ENCODE measurements at regions not wholly inside any gene's neighbourhood (a gene's known extent, or its start where the extent isn't known, plus 50 kb on each side); places are given as distances from the start of the nearest gene placed in this dataset.

- Histone ChIP-seq H3K9ac (ENCODE audit: low read depth, low read length) (no peak overlapping the region), H3K27me3 (ENCODE audit: insufficient read depth, low read length) (no peaks in the 10 kb centered on the region), H3K9me3 (ENCODE audit: insufficient read depth, low read depth, low read length) (peaks cover 21% of the 10 kb centered on the region), H3K4me1 (ENCODE audit: insufficient read depth, low read length) (no peaks in the 10 kb centered on the region), H3K27ac (ENCODE audit: low read length) (no peak overlapping the region), H3K4me3 (ENCODE audit: low read length) (no peak overlapping the region), H3K36me3 (ENCODE audit: insufficient read depth, low read depth, low read length) (no peaks in the 10 kb centered on the region)
Measured at GRCh38 chr1:30146448-30146847, 576.9 kb downstream of the MATN1 start.

GRCh38 chr1:30145723-30146303 lies 577.6 kb downstream of the MATN1 start:
- no peaks in the 10 kb centered on the region for H3K27me3 ChIP-seq (ENCODE audit: insufficient read depth, low read length)
- H3K27ac ChIP-seq (ENCODE audit: low read length): no peak overlapping the region
- H3K9ac ChIP-seq (ENCODE audit: low read depth, low read length): no peak overlapping the region
- no peaks in the 10 kb centered on the region for H3K4me1 ChIP-seq (ENCODE audit: insufficient read depth, low read length)
- H3K9me3 ChIP-seq (ENCODE audit: insufficient read depth, low read depth, low read length): peaks cover 15% of the 10 kb centered on the region
- no peaks in the 10 kb centered on the region for H3K36me3 ChIP-seq (ENCODE audit: insufficient read depth, low read depth, low read length)
- H3K4me3 ChIP-seq (ENCODE audit: low read length): no peak overlapping the region

GRCh38 chr1:30144831-30145230 lies 578.6 kb downstream of the MATN1 start:
- Histone ChIP-seq H3K9ac (ENCODE audit: low read depth, low read length) (no peak overlapping the region), H3K27me3 (ENCODE audit: insufficient read depth, low read length) (no peaks in the 10 kb centered on the region), H3K36me3 (ENCODE audit: insufficient read depth, low read depth, low read length) (no peaks in the 10 kb centered on the region), H3K27ac (ENCODE audit: low read length) (no peak overlapping the region), H3K9me3 (ENCODE audit: insufficient read depth, low read depth, low read length) (peaks cover 12% of the 10 kb centered on the region), H3K4me1 (ENCODE audit: insufficient read depth, low read length) (no peaks in the 10 kb centered on the region), H3K4me3 (ENCODE audit: low read length) (no peak overlapping the region)

- Histone ChIP-seq H3K27ac (ENCODE audit: low read length) (no peak overlapping the region), H3K36me3 (ENCODE audit: insufficient read depth, low read depth, low read length) (no peaks in the 10 kb centered on the region), H3K4me1 (ENCODE audit: insufficient read depth, low read length) (no peaks in the 10 kb centered on the region), H3K27me3 (ENCODE audit: insufficient read depth, low read length) (no peaks in the 10 kb centered on the region), H3K4me3 (ENCODE audit: low read length) (no peak overlapping the region), H3K9me3 (ENCODE audit: insufficient read depth, low read depth, low read length) (peaks cover 12% of the 10 kb centered on the region), H3K9ac (ENCODE audit: low read depth, low read length) (no peak overlapping the region)
Measured at GRCh38 chr1:30143517-30143916, 579.9 kb downstream of the MATN1 start.

GRCh38 chr1:30140566-30140965 lies 582.8 kb downstream of the MATN1 start:
- Histone ChIP-seq H3K36me3 (ENCODE audit: insufficient read depth, low read depth, low read length) (no peaks in the 10 kb centered on the region), H3K27me3 (ENCODE audit: insufficient read depth, low read length) (no peaks in the 10 kb centered on the region), H3K27ac (ENCODE audit: low read length) (no peak overlapping the region), H3K4me1 (ENCODE audit: insufficient read depth, low read length) (no peaks in the 10 kb centered on the region), H3K4me3 (ENCODE audit: low read length) (no peak overlapping the region), H3K9me3 (ENCODE audit: insufficient read depth, low read depth, low read length) (peaks cover 12% of the 10 kb centered on the region), H3K9ac (ENCODE audit: low read depth, low read length) (no peak overlapping the region)

GRCh38 chr1:30138891-30139290 lies 584.5 kb downstream of the MATN1 start:
- no peak overlapping the region for H3K9ac ChIP-seq (ENCODE audit: low read depth, low read length)
- no peaks in the 10 kb centered on the region for H3K36me3 ChIP-seq (ENCODE audit: insufficient read depth, low read depth, low read length)
- H3K4me1 ChIP-seq (ENCODE audit: insufficient read depth, low read length): no peaks in the 10 kb centered on the region
- no peaks in the 10 kb centered on the region for H3K27me3 ChIP-seq (ENCODE audit: insufficient read depth, low read length)
- peaks cover 12% of the 10 kb centered on the region for H3K9me3 ChIP-seq (ENCODE audit: insufficient read depth, low read depth, low read length)
- H3K4me3 ChIP-seq (ENCODE audit: low read length): no peak overlapping the region
- no peak overlapping the region for H3K27ac ChIP-seq (ENCODE audit: low read length)

GRCh38 chr1:30137001-30137400 lies 586.4 kb downstream of the MATN1 start:
- Histone ChIP-seq H3K27ac (ENCODE audit: low read length) (no peak overlapping the region), H3K9ac (ENCODE audit: low read depth, low read length) (no peak overlapping the region), H3K9me3 (ENCODE audit: insufficient read depth, low read depth, low read length) (no peaks in the 10 kb centered on the region; the same call in 1 of the 2 replicates), H3K4me1 (ENCODE audit: insufficient read depth, low read length) (no peaks in the 10 kb centered on the region), H3K27me3 (ENCODE audit: insufficient read depth, low read length) (no peaks in the 10 kb centered on the region), H3K36me3 (ENCODE audit: insufficient read depth, low read depth, low read length) (no peaks in the 10 kb centered on the region), H3K4me3 (ENCODE audit: low read length) (no peak overlapping the region)

GRCh38 chr1:30135698-30136097 lies 587.7 kb downstream of the MATN1 start:
- Histone ChIP-seq H3K36me3 (ENCODE audit: insufficient read depth, low read depth, low read length) (no peaks in the 10 kb centered on the region), H3K9ac (ENCODE audit: low read depth, low read length) (no peak overlapping the region), H3K27ac (ENCODE audit: low read length) (no peak overlapping the region), H3K4me1 (ENCODE audit: insufficient read depth, low read length) (no peaks in the 10 kb centered on the region), H3K4me3 (ENCODE audit: low read length) (no peak overlapping the region), H3K9me3 (ENCODE audit: insufficient read depth, low read depth, low read length) (no peaks in the 10 kb centered on the region; the same call in 1 of the 2 replicates), H3K27me3 (ENCODE audit: insufficient read depth, low read length) (no peaks in the 10 kb centered on the region)

GRCh38 chr1:30134466-30135217 lies 588.7 kb downstream of the MATN1 start:
- no peaks in the 10 kb centered on the region for H3K36me3 ChIP-seq (ENCODE audit: insufficient read depth, low read depth, low read length)
- no peak overlapping the region for H3K27ac ChIP-seq (ENCODE audit: low read length)
- no peaks in the 10 kb centered on the region for H3K27me3 ChIP-seq (ENCODE audit: insufficient read depth, low read length)
- H3K4me1 ChIP-seq (ENCODE audit: insufficient read depth, low read length): no peaks in the 10 kb centered on the region
- H3K9me3 ChIP-seq (ENCODE audit: insufficient read depth, low read depth, low read length): no peaks in the 10 kb centered on the region; the same call in 1 of the 2 replicates
- H3K9ac ChIP-seq (ENCODE audit: low read depth, low read length): no peak overlapping the region
- H3K4me3 ChIP-seq (ENCODE audit: low read length): no peak overlapping the region

GRCh38 chr1:30133414-30134055 lies 589.9 kb downstream of the MATN1 start:
- no peak overlapping the region for H3K9ac ChIP-seq (ENCODE audit: low read depth, low read length)
- H3K9me3 ChIP-seq (ENCODE audit: insufficient read depth, low read depth, low read length): no peaks in the 10 kb centered on the region; the same call in 1 of the 2 replicates
- H3K4me3 ChIP-seq (ENCODE audit: low read length): no peak overlapping the region
- no peak overlapping the region for H3K27ac ChIP-seq (ENCODE audit: low read length)
- H3K27me3 ChIP-seq (ENCODE audit: insufficient read depth, low read length): no peaks in the 10 kb centered on the region
- H3K4me1 ChIP-seq (ENCODE audit: insufficient read depth, low read length): no peaks in the 10 kb centered on the region
- H3K36me3 ChIP-seq (ENCODE audit: insufficient read depth, low read depth, low read length): no peaks in the 10 kb centered on the region

GRCh38 chr1:30132602-30133286 lies 590.6 kb downstream of the MATN1 start:
- no peak overlapping the region for H3K9ac ChIP-seq (ENCODE audit: low read depth, low read length)
- no peak overlapping the region for H3K27ac ChIP-seq (ENCODE audit: low read length)
- H3K4me3 ChIP-seq (ENCODE audit: low read length): no peak overlapping the region
- H3K9me3 ChIP-seq (ENCODE audit: insufficient read depth, low read depth, low read length): no peaks in the 10 kb centered on the region; the same call in 1 of the 2 replicates
- H3K27me3 ChIP-seq (ENCODE audit: insufficient read depth, low read length): no peaks in the 10 kb centered on the region
- no peaks in the 10 kb centered on the region for H3K4me1 ChIP-seq (ENCODE audit: insufficient read depth, low read length)
- no peaks in the 10 kb centered on the region for H3K36me3 ChIP-seq (ENCODE audit: insufficient read depth, low read depth, low read length)
